ENCODE measurements at regions not wholly inside any gene's neighbourhood (a gene's known extent, or its start where the extent isn't known, plus 50 kb on each side); places are given as distances from the start of the nearest gene placed in this dataset.

GRCh38 chr13:106232681-106233080 is 302.8 kb downstream of the EFNB2 start:
- no peak for DNase-seq

- no peak for DNase-seq
Observed at GRCh38 chr13:106230450-106230849, 305.0 kb downstream of the EFNB2 start.

- DNase-seq = no peak
Observed at GRCh38 chr13:106225126-106225525, 310.3 kb downstream of the EFNB2 start.

- no peak for DNase-seq
Observed at GRCh38 chr13:106220211-106220610, 315.3 kb downstream of the EFNB2 start.

GRCh38 chr13:106213028-106213757 is 322.3 kb downstream of the EFNB2 start:
- DNase-seq = no peak

- DNase-seq = no peak
Observed at GRCh38 chr13:106212386-106213010, 323.0 kb downstream of the EFNB2 start.

- no peak for DNase-seq
Observed at GRCh38 chr13:106210324-106210723, 325.1 kb downstream of the EFNB2 start.

- no peak for DNase-seq
Observed at GRCh38 chr13:106205871-106206270, 329.6 kb downstream of the EFNB2 start.

- no peak for DNase-seq
Observed at GRCh38 chr13:106197496-106197895, 338.0 kb downstream of the EFNB2 start.

GRCh38 chr13:106187501-106188095 is 347.9 kb downstream of the EFNB2 start:
- no peak for DNase-seq

GRCh38 chr13:106187101-106187500 is 348.4 kb downstream of the EFNB2 start:
- no peak for DNase-seq

- DNase-seq = no peak
Observed at GRCh38 chr13:106186366-106187030, 349.0 kb downstream of the EFNB2 start.

- no peak for DNase-seq
Observed at GRCh38 chr13:106184790-106185189, 350.7 kb downstream of the EFNB2 start.

GRCh38 chr13:106183410-106184065 is 351.9 kb downstream of the EFNB2 start:
- no peak for DNase-seq

GRCh38 chr13:106182404-106182803 is 353.1 kb downstream of the EFNB2 start:
- DNase-seq = no peak

- no peak for DNase-seq
Observed at GRCh38 chr13:106178816-106179215, 356.6 kb downstream of the EFNB2 start.

GRCh38 chr13:106177146-106177545 is 358.3 kb downstream of the EFNB2 start:
- no peak for DNase-seq

- no peak for DNase-seq
Observed at GRCh38 chr13:106176117-106176516, 359.3 kb downstream of the EFNB2 start.

- DNase-seq = no peak
Observed at GRCh38 chr13:106173891-106174610, 361.4 kb downstream of the EFNB2 start.

- DNase-seq = no peak
Observed at GRCh38 chr13:106173346-106173745, 362.1 kb downstream of the EFNB2 start.

- DNase-seq = no peak
Observed at GRCh38 chr13:106172176-106172905, 363.1 kb downstream of the EFNB2 start.

- no peak for DNase-seq
Observed at GRCh38 chr13:106163426-106163825, 372.0 kb downstream of the EFNB2 start.
